Activated CD4-positive, CD25-positive, alpha-beta regulatory T cell treated with anti-CD3 and anti-CD28 coated beads, Interleukin-2, amount 50 U/mL, for 16 hours (primary cell): ENCODE measurements at regions not wholly inside any gene's neighbourhood (a gene's known extent, or its start where the extent isn't known, plus 50 kb on each side); places are given as distances from the start of the nearest gene placed in this dataset.
"Not testable (repeated sequence)": the region's sequence is repeated elsewhere in the genome, so short reads cannot be mapped to it uniquely, and the experiment has no call there.

ENCODE experiments used
- DNase-seq: peaks from one replicate; pipeline ENCODE4 v3.0.0-alpha.2; 2020; ENCODE audit warnings: low read depth, low spot score

- no peak for DNase-seq
Observed at GRCh38 chr6:112649853-112650252, 302.7 kb downstream of the RFPL4B start.

GRCh38 chr6:112651239-112651638 is 304.1 kb downstream of the RFPL4B start:
- no peak for DNase-seq

DNA sequence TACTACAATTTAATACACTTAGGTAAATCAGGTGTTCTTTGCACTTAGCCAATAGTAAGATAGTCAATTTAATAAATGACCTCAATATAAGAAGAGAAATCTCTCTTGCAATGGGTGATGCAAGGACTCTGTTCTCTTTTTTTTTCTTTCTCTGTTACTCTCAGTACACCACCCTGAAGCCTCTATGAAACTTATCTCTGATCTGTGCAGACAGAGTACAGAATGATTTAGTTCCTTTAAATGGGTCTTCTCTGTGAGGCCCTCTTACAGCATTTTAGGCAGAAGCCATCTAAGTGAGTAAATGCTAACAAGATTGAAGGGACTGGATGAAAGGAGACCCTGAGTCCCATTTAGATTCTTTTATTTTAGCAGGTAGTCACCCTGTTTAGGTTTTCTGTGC is 312.8 kb downstream of the RFPL4B start:
- no peak for DNase-seq

DNA sequence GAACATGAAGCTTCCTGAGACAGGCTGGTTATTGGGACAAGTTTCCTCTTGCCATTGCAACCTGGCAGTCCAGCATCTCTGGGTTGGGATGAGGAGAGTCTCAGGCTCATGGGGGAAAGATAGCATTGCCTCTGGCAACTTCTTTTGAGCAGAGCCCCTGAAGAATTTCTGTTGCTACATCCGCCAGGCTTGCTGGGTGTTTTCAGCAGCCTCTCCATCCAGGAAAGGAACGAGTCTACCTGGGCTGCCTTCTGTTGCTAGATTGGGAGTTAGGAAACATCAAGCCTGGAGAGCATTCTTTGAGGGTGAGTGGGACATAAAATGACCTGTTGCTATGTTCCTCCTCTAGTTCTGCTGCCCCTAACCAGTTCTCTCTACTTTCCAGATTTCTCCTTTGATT is 313.5 kb downstream of the RFPL4B start:
- no peak for DNase-seq

GRCh38 chr6:112663698-112664097 is 316.6 kb downstream of the RFPL4B start:
- no peak for DNase-seq

DNA sequence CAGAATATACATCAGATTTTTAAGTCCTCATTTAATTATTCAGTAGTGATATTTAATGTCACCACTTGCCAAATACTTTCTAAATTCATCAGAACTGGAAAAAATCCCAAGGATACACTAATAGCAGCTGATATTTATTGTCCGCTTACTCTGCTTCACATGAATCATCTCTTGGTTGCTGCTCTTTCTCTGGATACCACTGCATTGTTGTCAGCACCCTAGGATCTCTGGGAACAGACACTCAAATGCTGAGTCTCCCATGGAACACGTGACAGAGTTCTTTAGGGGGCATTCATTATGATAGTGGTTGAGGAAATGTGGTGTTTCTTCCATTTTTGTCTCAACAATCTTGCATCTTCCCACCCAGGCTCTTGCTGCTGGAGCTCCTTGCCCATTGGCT is 318.0 kb downstream of the RFPL4B start:
- no peak for DNase-seq

DNA sequence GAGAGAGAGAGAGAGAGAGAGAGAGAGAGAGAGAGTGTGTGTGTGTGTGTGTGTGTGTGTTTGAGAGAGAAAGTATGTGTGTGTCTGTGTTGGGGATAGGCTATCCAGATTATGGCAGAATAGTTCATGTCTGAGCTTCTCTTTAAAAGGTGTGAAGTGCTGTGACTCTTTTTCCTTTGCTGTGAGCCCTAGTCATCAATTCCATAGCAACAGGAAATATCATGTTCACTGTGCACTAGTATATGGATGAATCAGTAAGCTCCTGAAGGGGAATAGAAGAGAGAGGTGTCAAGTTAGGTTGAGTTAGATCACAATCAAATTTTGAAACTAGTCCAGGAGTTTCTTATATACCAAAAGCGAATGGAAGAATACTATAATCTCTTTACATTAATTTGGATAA is 318.7 kb downstream of the RFPL4B start:
- no peak for DNase-seq

DNA sequence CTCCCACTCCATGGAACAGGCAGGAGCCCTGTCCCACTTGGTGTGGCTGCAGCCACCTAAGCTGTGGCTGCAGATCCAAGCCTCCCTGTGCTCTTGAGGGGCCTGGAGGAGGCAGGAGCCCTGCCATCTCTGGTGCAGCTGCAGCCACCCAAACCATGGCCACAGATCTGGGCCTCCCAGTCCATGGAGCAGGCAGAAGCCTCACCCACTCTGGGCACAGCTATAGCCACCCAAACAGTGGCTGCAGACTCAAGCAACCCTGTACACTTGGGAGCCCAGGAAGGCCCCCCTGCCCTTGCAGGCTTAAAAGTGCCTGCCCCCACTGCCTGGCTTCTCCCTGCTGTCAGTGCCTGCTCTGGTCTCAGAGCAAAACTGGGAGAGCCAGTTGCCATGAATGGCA is 320.3 kb downstream of the RFPL4B start:
- DNase-seq, result no peak

- no peak for DNase-seq
Observed at GRCh38 chr6:112680091-112680490, 333.0 kb downstream of the RFPL4B start.

- no peak for DNase-seq
Observed at GRCh38 chr6:112682071-112682470, 334.9 kb downstream of the RFPL4B start.

DNA sequence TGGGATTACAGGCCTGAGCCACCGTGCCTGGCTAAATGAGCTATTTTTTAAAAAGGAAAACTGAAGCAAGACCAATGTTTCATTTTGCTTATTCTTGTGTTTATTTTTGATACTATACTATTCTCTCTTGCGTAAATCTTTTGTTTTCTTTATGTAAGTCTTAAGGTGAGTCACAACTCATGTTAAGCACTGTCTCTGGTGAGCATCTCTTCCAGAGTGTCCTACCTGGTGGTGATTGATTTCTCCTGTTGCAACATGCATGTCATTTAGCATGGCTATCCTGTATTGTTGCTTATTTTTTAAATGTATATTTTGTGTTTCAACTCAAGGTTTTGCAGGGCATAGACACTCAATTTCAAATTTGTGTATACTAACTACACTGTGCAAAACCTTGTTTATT is 336.0 kb downstream of the RFPL4B start:
- no peak for DNase-seq

- no peak for DNase-seq
Observed at GRCh38 chr6:112683926-112684325, 336.8 kb downstream of the RFPL4B start.

DNA sequence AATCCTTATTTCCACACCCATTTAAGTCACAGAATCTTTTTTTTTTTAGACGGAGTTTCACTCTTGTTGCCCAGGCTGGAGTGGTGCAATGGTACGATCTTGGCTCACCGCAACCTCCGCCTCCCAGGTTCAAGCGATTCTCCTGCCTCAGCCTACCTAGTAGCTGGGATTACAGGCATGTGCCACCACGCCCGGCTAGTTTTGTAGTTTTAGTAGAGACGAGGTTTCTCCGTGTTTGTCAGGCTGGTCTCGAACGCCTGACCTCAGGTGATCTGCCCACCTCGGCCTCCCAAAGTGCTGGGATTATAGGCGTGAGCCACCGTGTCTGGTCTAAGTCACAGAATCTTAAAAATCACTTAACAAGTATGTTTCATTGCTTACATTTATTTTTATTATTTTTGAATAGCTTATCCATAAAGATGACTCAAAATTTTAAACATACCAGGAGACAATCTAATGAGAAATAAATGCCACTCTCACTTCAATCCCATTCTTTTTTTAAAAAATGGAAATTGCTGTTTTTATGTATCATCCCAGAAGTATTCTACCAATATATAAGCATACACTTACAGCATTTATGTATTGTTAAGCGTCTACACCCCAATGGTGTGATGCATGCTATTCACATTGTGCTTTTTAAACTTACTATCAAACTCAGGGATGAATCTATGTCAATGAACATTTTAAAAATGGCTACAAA is 338.5 kb downstream of the RFPL4B start:
- not testable (repeated sequence) for DNase-seq

DNA sequence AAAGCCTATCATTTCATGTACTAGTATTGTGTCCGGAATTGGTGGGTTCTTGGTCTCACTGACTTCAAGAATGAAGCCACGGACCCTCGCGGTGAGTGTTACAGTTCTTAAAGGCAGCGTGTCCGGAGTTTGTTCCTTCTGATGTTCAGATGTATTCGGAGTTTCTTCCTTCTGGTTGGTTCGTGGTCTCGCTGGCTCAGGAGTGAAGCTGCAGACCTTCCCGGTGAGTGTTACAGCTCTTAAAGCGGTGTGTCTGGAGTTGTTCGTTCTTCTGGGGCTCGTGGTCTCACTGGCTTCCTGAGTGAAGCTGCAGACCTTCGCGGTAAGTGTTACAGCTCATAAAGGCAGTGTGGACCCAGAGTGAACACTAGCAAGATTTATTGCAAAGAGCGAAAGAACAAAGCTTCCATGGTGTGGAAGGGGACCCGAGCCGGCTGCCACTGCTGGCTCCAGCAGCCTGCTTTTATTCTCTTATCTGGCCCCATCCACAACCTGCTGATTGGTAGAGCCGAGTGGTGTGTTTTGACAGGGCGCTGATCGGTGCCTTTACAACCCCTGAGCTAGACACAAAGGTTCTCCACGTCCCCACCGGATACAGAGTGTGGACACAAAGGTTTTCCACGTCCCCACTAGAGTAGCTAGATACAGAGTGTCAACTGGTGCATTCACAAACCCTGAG is 341.5 kb downstream of the RFPL4B start:
- DNase-seq, result not testable (repeated sequence)

GRCh38 chr6:112689183-112689858 is 342.2 kb downstream of the RFPL4B start:
- DNase-seq, result not testable (repeated sequence)

DNA sequence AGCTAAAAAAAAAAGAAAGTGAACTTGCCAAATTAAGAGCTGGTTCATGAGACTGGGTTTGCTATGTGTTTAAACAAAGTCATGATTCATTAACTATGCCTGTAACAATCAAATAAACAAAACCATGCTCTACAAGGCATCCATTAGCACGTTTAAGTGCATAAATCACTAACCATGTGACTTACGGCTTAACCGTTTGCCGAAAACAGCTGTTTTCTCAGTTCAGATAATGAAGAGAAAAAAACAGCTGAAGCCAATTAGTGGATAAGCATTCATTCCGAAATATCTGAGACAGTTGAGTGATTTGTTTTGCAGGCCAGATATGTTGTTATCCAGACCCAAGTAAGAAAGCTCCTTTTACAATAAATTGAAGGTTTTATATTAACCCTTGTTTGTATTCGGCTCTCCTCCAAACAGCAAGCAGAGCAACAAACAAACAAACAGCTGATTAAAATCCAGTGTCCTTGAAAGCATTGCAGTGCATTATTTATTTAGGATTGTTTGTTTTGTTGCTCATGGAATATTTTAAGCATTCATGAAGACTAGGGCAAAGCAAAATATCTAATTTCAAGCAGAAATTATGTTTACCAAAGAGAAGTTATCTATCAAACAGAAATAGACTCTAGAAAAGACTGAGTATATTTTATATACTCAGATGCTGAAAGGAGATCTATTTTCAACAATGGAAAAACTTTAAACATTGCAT is 343.5 kb downstream of the RFPL4B start:
- no peak for DNase-seq

DNA sequence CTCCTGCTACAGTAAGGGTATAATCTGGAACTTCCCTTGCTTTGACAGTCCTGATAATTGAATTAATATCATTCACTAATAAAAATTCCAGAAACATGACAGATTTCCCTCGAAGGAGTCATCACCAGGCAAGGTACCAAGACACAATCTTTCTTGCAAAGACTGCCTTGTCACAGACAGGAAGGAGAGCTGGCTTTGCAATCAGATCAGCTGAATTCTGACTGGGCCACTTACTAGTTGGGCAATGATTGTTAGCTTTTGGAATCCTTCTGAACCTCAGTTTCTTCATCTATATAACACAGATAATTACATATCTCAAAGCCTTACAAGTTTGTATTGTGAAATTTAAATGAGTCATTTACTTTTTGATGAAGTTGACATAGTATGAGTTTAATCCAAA is 344.2 kb downstream of the RFPL4B start:
- DNase-seq, result no peak

DNA sequence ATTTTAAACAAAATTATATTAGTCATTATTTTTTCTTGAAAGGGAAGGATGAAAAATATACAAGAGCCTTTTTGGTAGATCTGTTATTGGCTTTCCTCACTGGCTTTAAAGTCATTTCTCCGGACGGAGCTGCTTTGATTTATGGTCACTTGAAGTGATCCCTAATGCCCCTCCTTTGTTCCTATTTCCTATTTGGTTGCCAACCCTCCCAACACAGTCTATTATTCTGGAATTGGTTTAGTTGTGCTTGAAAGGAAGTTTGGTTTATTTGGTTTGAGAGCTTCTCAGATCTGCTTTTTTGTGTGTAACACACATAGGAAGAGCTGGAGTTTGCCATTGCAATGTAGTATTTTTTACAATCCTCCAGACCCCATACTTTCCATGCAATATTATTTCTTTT is 347.9 kb downstream of the RFPL4B start:
- no peak for DNase-seq

DNA sequence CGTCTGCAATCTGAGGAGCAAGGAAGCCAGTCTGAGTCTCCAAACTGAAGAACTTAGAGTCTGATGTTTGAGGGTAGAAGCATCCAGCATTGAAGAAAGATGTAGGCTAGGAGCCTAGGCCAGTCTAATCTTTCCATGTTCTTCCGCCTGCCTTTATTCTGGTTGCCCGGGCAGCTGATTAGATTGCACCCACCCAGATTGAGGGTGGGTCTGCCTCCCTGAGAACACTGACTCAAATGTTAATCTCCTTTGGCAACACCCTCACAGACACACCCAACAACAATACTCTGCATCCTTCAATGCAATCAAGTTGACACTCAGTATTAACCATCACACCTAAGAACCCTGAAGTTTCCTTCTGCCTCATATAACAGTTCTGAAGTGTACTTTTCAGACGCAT is 350.1 kb downstream of the RFPL4B start:
- DNase-seq, result no peak

DNA sequence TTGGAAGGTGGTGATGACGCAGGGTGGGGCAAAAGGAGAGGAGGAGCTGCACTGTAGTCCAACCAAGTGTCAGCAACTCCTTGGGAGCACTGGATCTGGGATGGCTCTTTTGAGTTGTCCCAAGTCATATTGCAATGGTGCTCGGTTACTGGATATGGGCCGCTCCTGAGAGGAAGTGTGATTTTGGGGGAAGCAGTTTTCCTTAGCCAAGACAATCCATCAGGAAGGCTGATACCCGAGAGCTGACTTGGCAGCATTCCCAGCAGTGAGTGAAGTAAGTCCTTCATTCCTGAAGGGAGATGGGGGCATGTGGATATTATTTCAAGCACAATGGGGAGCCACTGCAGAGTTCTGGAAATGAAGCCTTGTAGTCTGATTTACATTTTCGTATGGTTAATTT is 354.1 kb downstream of the RFPL4B start:
- no peak for DNase-seq

- DNase-seq, result no peak
Observed at GRCh38 chr6:112710710-112711109, 363.6 kb downstream of the RFPL4B start.

DNA sequence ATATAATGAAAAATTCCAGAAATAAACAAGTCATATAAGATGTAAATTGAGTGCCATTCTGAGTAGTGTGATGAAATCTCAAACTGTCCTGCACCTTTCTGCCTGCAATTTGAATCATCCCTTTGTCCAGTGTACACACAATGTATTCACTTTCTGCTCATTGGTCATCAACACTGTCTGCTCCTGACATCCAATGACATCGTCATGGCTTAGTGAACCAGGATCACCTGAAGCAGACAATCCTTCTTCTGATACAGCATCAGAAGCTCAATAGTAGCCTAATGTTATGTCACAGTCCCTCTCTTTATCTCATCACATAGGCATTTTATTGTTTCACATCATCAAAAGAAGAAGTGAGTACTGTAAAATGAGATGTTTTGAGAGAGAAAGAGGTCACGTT is 366.3 kb downstream of the RFPL4B start:
- DNase-seq, result no peak
